AG09309 (cell line): ENCODE measurements at regions not wholly inside any gene's neighbourhood (a gene's known extent, or its start where the extent isn't known, plus 50 kb on each side); places are given as distances from the start of the nearest gene placed in this dataset.

Source experiments
- DNase-seq: peaks from one replicate; pipeline ENCODE4 v3.0.0-alpha.2; 2010; ENCODE audit warnings: low read depth
- H3K4me3 ChIP-seq: 2 replicates; pipeline ENCODE4 v1.5.1; 2011; ENCODE audit warnings: mild to moderate bottlenecking, low read depth, low read length, moderate library complexity; ENCODE audit not compliant: control insufficient read depth
- CTCF ChIP-seq: IDR thresholded peaks from 2 replicates; pipeline ENCODE4 v1.5.1; 2011; ENCODE audit warnings: mild to moderate bottlenecking, low read depth, low read length, inconsistent platforms; ENCODE audit not compliant: insufficient read depth, control insufficient read depth; ENCODE audit errors: missing control alignments

- no peak for DNase-seq
- TF ChIP-seq CTCF, result no peak
- H3K4me3 ChIP-seq, result no peak overlapping the region
These were observed 837.9 kb upstream of the CXADR start for GRCh38 chr21:16674949-16675348.

GRCh38 chr21:16676391-16676790 is 836.5 kb upstream of the CXADR start:
- TF ChIP-seq CTCF, result no peak
- no peak overlapping the region for H3K4me3 ChIP-seq
- no peak for DNase-seq

GRCh38 chr21:16678429-16679160 is 834.2 kb upstream of the CXADR start:
- no peak overlapping the region for H3K4me3 ChIP-seq
- no peak for DNase-seq
- no peak for TF ChIP-seq CTCF

- no peak overlapping the region for H3K4me3 ChIP-seq
- TF ChIP-seq CTCF, result no peak
- DNase-seq, result no peak
These were observed 817.8 kb upstream of the CXADR start for GRCh38 chr21:16695074-16695473.

- TF ChIP-seq CTCF, result no peak
- no peak for DNase-seq
- no peak overlapping the region for H3K4me3 ChIP-seq
These were observed 805.6 kb upstream of the CXADR start for GRCh38 chr21:16707274-16707673.

GRCh38 chr21:16708101-16708835 is 804.6 kb upstream of the CXADR start:
- H3K4me3 ChIP-seq, result no peak overlapping the region
- DNase-seq, result peak; percentile 3
- no peak for TF ChIP-seq CTCF
